ENCODE measurements at regions not wholly inside any gene's neighbourhood (a gene's known extent, or its start where the extent isn't known, plus 50 kb on each side); places are given as distances from the start of the nearest gene placed in this dataset.
"Not testable (repeated sequence)": the region's sequence is repeated elsewhere in the genome, so short reads cannot be mapped to it uniquely, and the experiment has no call there.

GRCh38 chr2:189308056-189308790 lies 128.7 kb upstream of the COL5A2 start:
- DNase-seq (ENCODE audit: low read depth in 2 of 3, low spot score in 1 of 3), result no peak

DNA sequence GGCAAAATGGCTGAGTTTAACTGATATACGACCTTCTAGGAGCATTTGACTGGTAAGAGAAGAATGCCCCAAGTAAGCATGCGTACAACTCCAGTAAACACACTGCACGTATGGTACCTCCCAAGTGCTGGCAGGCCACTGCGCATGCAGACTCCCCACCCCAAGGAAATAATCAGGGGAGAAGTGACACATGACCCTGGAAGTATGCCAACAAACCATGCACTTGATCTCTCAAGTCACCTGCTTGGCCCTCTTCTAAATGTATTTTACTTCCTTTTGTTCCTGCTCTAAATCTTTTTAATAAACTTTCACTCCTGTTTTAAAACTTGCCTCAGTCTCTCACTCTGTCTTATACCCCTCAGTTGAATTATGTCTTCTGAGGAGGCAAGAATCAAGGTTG lies 129.8 kb upstream of the COL5A2 start:
- no peak for DNase-seq (ENCODE audit: low read depth in 2 of 3, low spot score in 1 of 3)

DNA sequence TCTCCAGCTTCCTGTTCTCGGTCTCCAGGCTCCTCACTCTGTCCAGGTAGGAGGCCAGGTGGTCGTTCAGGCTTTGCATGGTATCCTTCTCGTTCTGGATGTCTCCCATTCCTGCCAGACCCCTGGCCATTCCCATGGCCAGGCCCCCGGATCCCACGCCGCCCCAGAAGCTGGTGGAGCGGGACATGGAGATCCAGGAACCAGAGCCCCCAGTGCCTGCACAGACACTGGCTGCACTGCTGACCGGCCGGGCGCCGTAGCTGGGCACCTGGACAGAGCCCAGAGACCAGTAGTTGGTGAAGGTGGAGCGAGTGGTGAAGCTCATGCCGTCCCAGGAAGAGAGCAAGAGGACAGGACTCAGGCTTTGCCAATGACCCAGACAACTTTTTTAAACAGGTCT lies 129.1 kb upstream of the WDR75 start:
- no peak for DNase-seq (ENCODE audit: low read depth in 2 of 3, low spot score in 1 of 3)

GRCh38 chr2:189312643-189313042 lies 128.6 kb upstream of the WDR75 start:
- no peak for DNase-seq (ENCODE audit: low read depth in 2 of 3, low spot score in 1 of 3)

- no peak for DNase-seq (ENCODE audit: low read depth in 2 of 3, low spot score in 1 of 3)
These were observed 122.5 kb upstream of the WDR75 start for GRCh38 chr2:189318761-189319160.

DNA sequence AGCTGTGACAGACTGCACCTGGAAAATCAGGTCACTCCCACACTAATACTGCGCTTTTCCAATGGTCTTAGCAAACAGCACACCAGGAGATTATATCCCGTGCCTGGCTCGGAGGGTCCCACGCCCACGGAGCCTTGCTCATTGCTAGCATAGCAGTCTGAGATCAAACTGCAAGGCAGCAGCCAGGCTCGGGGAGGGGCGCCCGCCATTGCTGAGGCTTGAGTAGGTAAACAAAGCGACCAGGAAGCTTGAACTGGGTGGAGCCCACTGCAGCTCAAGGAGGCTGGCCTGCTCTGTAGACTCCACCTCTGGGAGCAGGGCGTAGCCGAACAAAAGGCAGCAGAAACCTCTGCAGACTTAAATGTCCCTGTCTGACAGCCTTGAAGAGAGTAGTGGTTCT lies 121.8 kb upstream of the WDR75 start:
- not testable (repeated sequence) for DNase-seq (ENCODE audit: low read depth in 2 of 3, low spot score in 1 of 3)

DNA sequence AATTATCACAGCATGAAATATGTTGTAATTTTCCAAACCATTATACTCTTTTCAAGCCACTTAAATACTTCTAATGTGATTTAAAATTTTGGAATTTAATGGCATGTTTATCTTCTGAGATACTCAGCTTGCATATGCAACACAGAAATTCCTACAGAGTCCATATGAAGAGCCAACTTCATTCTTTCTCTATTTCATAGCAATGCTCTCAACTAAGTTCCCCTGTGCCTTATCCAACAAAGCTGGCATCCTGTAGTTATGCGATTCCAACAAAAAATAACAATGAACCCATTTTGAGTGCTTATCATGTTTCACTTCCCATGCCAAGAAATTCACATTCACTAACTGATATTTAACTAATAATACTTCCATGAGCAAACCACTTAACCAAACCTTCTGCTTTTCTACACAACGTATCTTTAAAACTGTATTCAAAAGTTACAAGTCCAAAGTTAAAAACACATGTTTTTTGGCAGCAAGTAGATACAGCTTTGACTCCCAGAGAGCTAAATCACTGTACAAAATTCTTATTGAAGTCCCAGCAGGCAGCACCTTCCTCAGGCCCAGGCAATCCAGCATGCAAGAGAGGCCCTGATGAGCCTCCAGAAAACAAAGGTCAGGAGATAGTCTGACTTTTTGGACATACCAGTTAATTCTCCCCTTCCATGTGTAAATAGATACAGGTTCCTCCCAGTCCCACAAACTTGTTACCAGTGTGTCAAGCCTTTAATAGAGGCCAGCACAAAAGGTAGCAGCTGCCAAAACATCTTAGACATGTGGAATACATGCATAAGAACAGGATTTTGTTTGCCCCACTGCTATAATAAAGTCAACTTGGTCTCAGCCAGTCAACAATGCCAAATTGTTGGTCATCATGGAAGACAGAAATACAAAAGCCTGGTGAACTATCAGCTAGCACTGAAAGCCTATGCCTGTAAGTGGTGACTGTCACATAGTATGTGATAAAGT lies 113.1 kb upstream of the WDR75 start:
- DNase-seq (ENCODE audit: low read depth in 2 of 3, low spot score in 1 of 3), result no peak

DNA sequence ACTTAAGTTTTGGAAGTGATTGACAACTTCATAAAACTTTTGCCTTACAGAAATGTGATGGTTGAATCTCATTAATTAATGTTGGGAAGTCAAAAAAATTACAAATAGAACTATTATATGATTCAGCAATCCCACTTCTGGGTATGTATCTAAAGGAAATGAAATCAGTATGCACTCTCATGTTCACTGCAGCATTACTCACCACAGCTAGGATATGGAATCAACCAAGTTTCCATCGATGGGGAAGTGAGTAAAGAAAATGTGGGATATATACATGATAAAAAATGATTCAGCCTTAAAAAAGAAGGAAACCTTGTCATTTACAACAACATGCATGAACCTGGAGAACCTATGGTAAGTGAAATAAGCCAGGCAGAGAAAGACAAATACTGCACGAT lies 112.4 kb upstream of the WDR75 start:
- DNase-seq (ENCODE audit: low read depth in 2 of 3, low spot score in 1 of 3), result no peak

- no peak for DNase-seq (ENCODE audit: low read depth in 2 of 3, low spot score in 1 of 3)
These were observed 104.8 kb upstream of the WDR75 start for GRCh38 chr2:189336276-189336975.

GRCh38 chr2:189337656-189338055 lies 103.6 kb upstream of the WDR75 start:
- no peak for DNase-seq (ENCODE audit: low read depth in 2 of 3, low spot score in 1 of 3)

DNA sequence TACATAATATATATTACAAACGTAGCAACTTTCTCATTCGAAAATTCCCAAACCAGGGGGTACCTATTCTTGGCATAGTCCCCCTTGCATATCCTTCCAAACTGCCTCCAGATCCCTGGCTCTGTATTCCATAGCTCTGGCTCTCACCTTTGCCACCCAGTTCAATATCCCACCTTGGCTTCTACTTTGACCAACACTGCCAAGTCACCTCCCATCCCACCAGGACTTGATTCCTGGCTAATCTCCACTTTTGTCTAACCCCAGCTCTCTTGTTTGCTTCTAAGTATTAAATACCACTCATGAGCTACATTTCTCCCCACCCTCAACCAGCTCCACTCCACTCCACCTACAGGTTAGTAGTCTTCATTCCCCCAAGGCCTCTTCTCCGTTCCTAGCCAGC lies 103.2 kb upstream of the WDR75 start:
- DNase-seq (ENCODE audit: low read depth in 2 of 3, low spot score in 1 of 3), result no peak

DNA sequence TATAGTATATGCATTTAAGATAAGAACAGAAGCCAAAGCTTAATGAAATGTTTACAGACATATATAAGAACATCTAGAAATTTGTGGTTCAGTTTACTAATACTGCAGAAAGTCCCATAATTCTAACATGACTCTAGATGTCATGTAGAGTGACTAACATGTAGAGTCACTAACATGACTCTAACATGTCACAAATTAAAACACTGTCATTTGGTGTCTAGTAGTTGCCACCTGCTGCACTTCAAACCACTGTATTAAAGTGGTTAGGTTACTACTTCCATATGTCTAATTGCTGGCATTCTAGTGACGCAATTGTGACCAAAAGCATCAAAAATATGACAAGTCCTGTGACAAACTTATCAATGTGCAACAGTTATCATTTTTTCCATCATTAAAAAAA lies 100.2 kb upstream of the WDR75 start:
- no peak for DNase-seq (ENCODE audit: low read depth in 2 of 3, low spot score in 1 of 3)

DNA sequence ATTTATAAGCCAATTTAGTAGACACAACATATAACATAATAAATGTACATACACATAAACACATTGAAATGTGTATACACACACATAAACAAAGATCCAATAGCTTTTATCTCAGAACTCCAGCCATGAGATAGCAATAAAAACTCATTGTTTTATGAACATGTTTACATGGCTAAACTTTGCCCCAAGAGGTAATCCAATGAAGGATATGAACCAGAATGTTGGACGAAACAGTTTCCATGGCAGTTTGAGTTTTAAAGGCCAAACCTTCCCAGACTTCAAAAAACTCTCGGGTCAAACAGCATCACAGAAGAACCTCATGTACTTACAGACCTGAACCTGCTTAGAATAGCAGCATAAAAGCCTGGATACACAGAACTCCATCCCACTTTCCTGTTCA lies 97.2 kb upstream of the WDR75 start:
- DNase-seq (ENCODE audit: low read depth in 2 of 3, low spot score in 1 of 3), result no peak

- no peak for DNase-seq (ENCODE audit: low read depth in 2 of 3, low spot score in 1 of 3)
These were observed 93.7 kb upstream of the WDR75 start for GRCh38 chr2:189347540-189347939.

DNA sequence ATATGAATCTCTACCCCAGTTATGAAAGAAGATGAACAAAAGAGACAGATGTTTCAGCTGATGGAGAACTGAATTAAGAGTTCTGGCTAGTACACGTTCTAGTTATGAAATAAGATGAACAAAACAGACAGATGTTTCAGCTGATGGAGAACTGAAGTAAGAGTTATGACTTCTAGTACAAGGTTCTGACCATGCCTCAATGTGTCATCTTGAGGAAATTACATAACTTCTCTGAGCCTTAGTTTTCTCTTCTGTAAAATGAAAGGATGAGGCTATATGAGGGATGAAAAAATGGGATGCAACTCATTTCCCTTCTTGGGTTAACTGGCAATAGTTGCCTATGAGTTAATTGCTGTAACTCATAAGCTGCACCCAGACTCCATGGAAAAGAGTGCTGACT lies 92.9 kb upstream of the WDR75 start:
- no peak for DNase-seq (ENCODE audit: low read depth in 2 of 3, low spot score in 1 of 3)

DNA sequence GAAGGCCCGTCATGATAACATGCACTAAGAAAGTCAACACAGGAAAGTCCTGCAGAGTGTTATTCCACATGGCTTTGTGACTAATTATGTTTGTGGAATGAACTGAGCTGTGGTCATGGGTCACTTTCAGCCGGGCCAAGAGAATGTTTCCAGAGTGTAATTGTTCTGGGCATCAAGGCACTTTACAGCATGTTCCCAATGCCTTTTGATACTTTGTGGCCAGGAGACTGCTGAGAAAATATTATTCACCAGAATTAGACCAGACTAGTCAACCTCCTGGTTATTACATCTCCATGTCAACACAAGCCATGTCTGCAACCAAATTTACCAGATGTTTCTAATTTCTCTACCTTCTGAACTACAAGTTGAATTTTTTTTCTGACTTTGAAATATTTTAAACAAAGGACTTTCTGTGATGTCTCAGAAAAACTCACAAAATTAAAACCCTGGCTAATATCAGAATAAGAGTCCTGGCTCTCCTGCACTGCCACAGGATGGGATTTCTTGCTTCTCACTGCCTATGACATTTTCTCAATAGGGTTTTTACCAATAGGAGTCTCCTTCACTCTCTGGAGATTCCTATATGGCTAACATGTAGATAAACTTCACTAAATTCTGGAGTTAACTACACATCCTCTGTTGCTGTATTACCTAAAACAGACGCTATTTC lies 90.6 kb upstream of the WDR75 start:
- DNase-seq (ENCODE audit: low read depth in 2 of 3, low spot score in 1 of 3), result no peak

DNA sequence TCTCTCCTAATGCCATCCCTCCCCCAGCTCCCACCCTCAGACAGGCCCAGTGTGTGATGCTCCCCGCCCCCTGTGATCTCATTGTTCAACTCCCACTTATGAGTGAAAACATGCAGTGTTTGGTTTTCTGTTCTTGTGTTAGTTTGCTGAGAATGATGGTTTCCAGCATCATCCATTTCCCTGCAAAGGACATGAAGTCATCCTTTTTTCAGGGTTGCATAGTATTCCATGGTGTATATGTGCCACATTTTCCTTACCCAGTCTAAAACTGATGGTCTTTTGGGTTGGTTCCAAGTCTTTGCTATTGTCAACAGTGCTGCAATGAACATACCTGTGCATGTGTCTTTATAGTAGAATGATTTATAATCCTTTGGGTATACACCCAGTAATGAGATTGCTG lies 89.3 kb upstream of the WDR75 start:
- DNase-seq (ENCODE audit: low read depth in 2 of 3, low spot score in 1 of 3), result not testable (repeated sequence)

DNA sequence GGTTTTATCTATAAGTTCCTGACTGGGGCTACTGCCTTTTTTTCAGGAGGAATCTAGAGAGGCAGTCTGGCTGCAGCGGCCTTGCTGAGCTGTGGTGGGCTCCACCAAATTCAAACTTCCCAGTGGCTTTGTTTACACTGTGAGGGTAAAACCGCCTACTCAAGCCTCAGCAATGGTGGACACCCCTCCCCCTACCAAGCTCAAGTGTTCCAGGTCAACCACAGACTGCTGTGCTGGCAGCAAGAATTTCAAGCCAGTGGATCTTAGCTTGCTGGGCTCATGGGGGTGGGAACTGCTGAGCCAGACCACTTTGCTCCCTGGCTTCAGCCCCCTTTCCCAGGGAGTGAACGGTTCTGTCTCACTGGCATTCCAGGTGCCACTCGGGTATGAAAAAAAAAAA lies 83.9 kb upstream of the WDR75 start:
- DNase-seq (ENCODE audit: low read depth in 2 of 3, low spot score in 1 of 3), result not testable (repeated sequence)

DNA sequence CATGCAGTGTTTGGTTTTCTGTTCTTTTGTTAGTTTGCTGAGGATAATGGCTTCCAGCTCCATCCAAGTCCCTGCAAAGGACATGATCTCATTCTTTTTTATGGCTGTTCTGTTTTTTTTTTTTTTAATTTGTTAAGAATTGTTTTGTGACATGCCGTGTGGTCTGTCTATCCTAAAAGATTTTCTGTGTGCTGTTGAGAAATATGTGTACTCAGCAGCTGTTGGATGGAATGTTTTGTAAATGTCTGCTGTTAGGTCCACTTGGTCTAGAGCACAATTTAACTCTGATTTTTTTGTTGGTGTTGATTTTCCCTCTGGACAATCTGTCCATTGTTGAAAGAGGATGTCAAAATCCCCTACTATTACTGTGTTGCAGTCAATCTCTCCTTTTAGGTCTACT lies 80.4 kb upstream of the WDR75 start:
- no peak for DNase-seq (ENCODE audit: low read depth in 2 of 3, low spot score in 1 of 3)

DNA sequence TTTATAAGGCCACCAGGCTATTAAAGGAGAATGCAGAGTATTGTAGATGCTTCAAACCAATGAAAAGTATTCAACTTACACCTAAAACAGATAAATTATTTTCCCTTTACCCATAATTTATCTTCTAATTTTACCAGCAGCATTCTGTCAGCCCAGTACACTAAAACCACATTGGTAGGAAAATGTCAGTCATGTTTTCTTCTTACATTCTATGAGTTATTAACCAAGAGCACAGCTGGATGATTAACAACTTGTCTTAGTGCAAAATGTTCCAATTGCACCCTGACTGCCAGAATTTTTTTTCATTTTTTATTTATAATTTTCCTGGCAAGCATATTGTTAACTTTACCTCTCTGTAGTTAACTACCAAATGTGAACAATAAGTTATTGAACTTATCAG lies 79.0 kb upstream of the WDR75 start:
- DNase-seq (ENCODE audit: low read depth in 2 of 3, low spot score in 1 of 3), result no peak

GRCh38 chr2:189363559-189363958 lies 77.7 kb upstream of the WDR75 start:
- DNase-seq (ENCODE audit: low read depth in 2 of 3, low spot score in 1 of 3), result no peak

Measured in stimulated activated CD4-positive, alpha-beta T cell treated with anti-CD3 and anti-CD28 coated beads, Interleukin-12 subunit alpha, Interleukin-12 subunit beta, amount 100 ng/mL, for 48 hours (primary cell).